Heart left ventricle (tissue), 16 donors: ENCODE measurements at regions not wholly inside any gene's neighbourhood (a gene's known extent, or its start where the extent isn't known, plus 50 kb on each side); places are given as distances from the start of the nearest gene placed in this dataset.

Experiments used
- ATAC-seq, 4 donors: fragments of 200-7000 bp; cut with Tn5 transposase; one replicate each; pipeline ENCODE4 v1.9.1; 2020 to 2022; ENCODE audit warnings: moderate library complexity in 4 of 4, mild to moderate bottlenecking in 3 of 4, moderate number of reproducible peaks in 1 of 4
- DNase-seq, 5 donors: peaks; one replicate each; pipeline ENCODE4 v3.0.0-alpha.2; 2020
- H3K27ac ChIP-seq, 12 donors: fragments of 200-600 bp; sonication (generic) in 4 of 12; one replicate each; pipeline versions ENCODE4 v1.5.0 to v1.8.0; 2016 to 2022; ENCODE audit warnings: mild to moderate bottlenecking in 2 of 12
- H3K27me3 ChIP-seq, 9 donors: fragments of 200-600 bp; sonication (generic) in 2 of 9; one replicate each; pipeline versions ENCODE4 v1.5.1 to v1.8.0; 2016 to 2022; ENCODE audit warnings: mild to moderate bottlenecking in 3 of 9
- H3K36me3 ChIP-seq, 9 donors: fragments of 200-600 bp; sonication (generic) in 2 of 9; one replicate each; pipeline versions ENCODE4 v1.5.0 to v1.8.0; 2018 to 2022; ENCODE audit warnings: mild to moderate bottlenecking in 2 of 9
- H3K4me1 ChIP-seq, 12 donors: fragments of 200-600 bp; sonication (generic) in 4 of 12; one replicate each; pipeline versions ENCODE4 v1.5.0 to v1.8.0; 2016 to 2022; ENCODE audit warnings: mild to moderate bottlenecking in 3 of 12
- H3K4me3 ChIP-seq, 12 donors: fragments of 200-600 bp; sonication (generic) in 4 of 12; one replicate each; pipeline versions ENCODE4 v1.5.0 to v1.8.0; 2017 to 2022; ENCODE audit warnings: mild to moderate bottlenecking in 9 of 12, moderate library complexity in 4 of 12
- H3K9me3 ChIP-seq, 12 donors: fragments of 200-600 bp; sonication (generic) in 4 of 12; one replicate each; pipeline versions ENCODE4 v1.5.0 to v1.8.0; 2016 to 2022; ENCODE audit warnings: mild to moderate bottlenecking in 1 of 12
- POLR2A ChIP-seq, 2 donors: fragments of 450-650 bp; IDR thresholded peaks; one replicate each; pipeline ENCODE4 v1.6.1; 2017; ENCODE audit warnings: antibody characterized with exemption in 2 of 2, mild to moderate bottlenecking in 2 of 2, moderate library complexity in 2 of 2
- WGBS, 4 donors: extraction: QIAGEN DNeasy Blood & Tissue Kit in 2 of 4; methylation state at CpG; one replicate each; pipeline versions ENCODE4 v1.1.5 to v1.1.7; 2013 to 2018; 5-methylcytosine and 5-hydroxymethylcytosine counted together
- intact Hi-C, 10 donors: fragments of 100-400 bp; cut with DNase I; formaldehyde crosslinking; loops; one replicate each; pipeline versions ENCODE4 v1.11.1 to v1.14.2; 2022
- TF ChIP-seq, protein P1 (sequence below), 12 donors: fragments of 200-600 bp; sonication (generic) in 4 of 12; IDR thresholded peaks; one replicate each; pipeline versions ENCODE4 v1.5.0 to v1.8.0; 2018 to 2022; ENCODE audit warnings: antibody characterized with exemption in 12 of 12, mild to moderate bottlenecking in 5 of 12
- donor health status: ischemic (EF 13 %, LVEDD 7.1; RV severe dilation, severe dysfunction).
- donor health status: healthy with polysubstance abuse.
- donor health status: DM: no; HTN: yes; CAD: no.
- donor health status: DM: no; HTN: no; CAD: no.
- donor health status: ischemic (EF 25% LVEDD 6.9; RV normal size, moderate dysfunction).
- donor health status: ischemic (EF 25% LVEDD 5.7; RV mildly dilated, moderate dysfunction).
- donor health status: healthy.
- donor health status: DM: yes; HTN: yes; CAD: no.
- donor health status: ischemic (EF 35%, LVEDD 5.7; RV mildly dilated, moderate dysfunction).
- donor health status: nonischemic (EF 11% LVEDD 7.7; RV severe dilation, severe dysfunction).
- donor health status: DM: yes; HTN: yes; CAD: no.
- donor health status: PGD.
- donor health status: ischemic (EF 29% LVEDD 5.4; RV normal size, mild dysfunction).
- donor health status: nonischemic (EF 23%, LVEDD 6.1; RV moderate dilation, normal function).

DNA sequence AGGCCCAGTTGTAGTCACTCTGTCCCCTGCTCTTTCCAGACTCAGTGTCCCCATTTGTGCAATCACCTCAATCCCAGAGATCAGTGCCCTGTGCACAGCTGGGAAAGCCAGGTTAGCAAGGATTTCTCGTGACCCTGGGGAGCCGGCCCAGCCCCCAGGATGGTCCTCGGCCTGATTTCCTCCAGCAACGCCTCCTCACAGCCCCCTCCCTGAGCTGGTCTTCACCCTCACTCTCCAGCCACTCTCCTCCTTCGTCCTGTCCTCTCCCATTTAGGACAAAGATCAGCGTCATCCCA is 194.8 kb upstream of the C14orf180 start:
- TF ChIP-seq POLR2A (IDR thresholded peaks at IDR 0.05): no peak
- TF ChIP-seq, protein P1, sequence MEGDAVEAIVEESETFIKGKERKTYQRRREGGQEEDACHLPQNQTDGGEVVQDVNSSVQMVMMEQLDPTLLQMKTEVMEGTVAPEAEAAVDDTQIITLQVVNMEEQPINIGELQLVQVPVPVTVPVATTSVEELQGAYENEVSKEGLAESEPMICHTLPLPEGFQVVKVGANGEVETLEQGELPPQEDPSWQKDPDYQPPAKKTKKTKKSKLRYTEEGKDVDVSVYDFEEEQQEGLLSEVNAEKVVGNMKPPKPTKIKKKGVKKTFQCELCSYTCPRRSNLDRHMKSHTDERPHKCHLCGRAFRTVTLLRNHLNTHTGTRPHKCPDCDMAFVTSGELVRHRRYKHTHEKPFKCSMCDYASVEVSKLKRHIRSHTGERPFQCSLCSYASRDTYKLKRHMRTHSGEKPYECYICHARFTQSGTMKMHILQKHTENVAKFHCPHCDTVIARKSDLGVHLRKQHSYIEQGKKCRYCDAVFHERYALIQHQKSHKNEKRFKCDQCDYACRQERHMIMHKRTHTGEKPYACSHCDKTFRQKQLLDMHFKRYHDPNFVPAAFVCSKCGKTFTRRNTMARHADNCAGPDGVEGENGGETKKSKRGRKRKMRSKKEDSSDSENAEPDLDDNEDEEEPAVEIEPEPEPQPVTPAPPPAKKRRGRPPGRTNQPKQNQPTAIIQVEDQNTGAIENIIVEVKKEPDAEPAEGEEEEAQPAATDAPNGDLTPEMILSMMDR (IDR thresholded peaks at IDR 0.05): no peak
- no peak overlapping the region for H3K27ac ChIP-seq
- no peak overlapping the region for H3K4me3 ChIP-seq
- H3K27me3 ChIP-seq: peaks cover 0 to 14% (median 0%) of the 10 kb centered on the region in 9 donors
- ATAC-seq (no peak), DNase-seq (peak in 2 of 5 donors; percentile 18 to 33)
- H3K36me3 ChIP-seq: no peaks in the 10 kb centered on the region
- H3K4me1 ChIP-seq: peaks cover 0 to 12% (median 4%) of the 10 kb centered on the region in 12 donors
- intact Hi-C loops: no loop called here
- peaks cover 0 to 23% (median 9%) of the 10 kb centered on the region in 12 donors for H3K9me3 ChIP-seq
- WGBS, 4 donors: 88 to 97% (median 92%) methylated on average over 6 of the region's 6 CpGs

DNA sequence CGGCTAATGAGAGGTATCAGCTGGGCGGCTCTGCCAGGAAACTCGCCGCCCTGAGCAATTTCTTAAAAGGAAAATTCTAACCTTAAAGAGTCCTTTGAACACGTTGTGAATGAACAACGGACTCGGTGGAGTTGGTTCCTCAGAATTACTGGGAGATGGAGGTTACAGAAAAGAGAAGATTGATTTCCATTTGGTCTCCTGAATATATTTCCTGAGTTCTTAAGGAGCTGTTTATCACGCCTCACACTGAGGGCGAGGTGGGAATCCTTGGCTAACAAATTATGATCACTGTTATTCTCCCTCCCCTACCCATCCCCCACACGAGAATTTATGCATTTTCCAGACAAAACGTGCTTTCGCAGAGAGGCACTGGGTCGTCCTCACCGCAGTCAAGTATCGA is 194.5 kb upstream of the C14orf180 start:
- Histone ChIP-seq H3K27me3 (peaks cover 0 to 14% (median 0%) of the 10 kb centered on the region in 9 donors), H3K27ac (no peak overlapping the region), H3K9me3 (peaks cover 0 to 19% (median 9%) of the 10 kb centered on the region in 12 donors), H3K4me1 (peaks cover 0 to 12% (median 5%) of the 10 kb centered on the region in 12 donors), H3K4me3 (no peak overlapping the region), H3K36me3 (no peaks in the 10 kb centered on the region)
- TF ChIP-seq POLR2A (IDR thresholded peaks at IDR 0.05): no peak
- TF ChIP-seq, protein P1 (IDR thresholded peaks at IDR 0.05): no peak
- ATAC-seq (no peak), DNase-seq (no peak)
- intact Hi-C loops: no loop called here
- WGBS, 4 donors: 87 to 93% (median 89%) methylated on average over 15 of the region's 15 CpGs

DNA sequence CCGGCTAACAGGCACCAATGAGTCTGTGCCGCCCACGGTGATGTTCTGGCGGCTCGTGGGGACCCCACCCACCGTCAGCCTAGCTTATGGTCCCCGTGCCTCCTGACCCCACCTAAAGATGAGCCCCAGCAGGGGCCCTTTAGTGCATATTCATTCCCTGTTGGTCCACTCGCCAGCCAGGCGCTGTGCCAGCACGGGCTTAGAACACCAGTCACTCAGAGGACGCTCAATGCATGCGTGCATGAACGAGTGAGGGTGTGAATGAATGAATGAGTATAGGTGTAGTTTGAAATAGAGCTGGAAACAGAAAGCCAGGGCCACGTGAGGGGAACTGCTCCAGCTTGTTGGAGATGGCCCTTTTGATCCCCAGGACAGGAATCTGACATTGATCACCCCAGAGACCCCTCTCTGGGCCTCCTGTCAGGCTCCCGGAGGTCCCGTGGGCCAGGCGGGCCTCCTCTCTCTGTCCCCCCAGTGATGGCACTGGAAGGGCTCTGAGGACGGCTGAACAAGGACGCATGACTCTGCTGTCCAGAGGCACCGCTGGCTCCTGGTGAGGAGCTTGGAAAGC is 193.9 kb upstream of the C14orf180 start:
- intact Hi-C loops: no loop called here
- H3K4me1 ChIP-seq: peaks cover 0 to 12% (median 5%) of the 10 kb centered on the region in 12 donors
- H3K36me3 ChIP-seq: no peaks in the 10 kb centered on the region
- TF ChIP-seq, protein P1 (IDR thresholded peaks at IDR 0.05): no peak
- no peak for TF ChIP-seq POLR2A (IDR thresholded peaks at IDR 0.05)
- no peak overlapping the region for H3K27ac ChIP-seq
- no peak for ATAC-seq
- peaks cover 0 to 14% (median 0%) of the 10 kb centered on the region in 9 donors for H3K27me3 ChIP-seq
- peak in 3 of 5 donors; percentile 8 to 44 (median 13) for DNase-seq
- no peak overlapping the region for H3K4me3 ChIP-seq
- 88 to 90% (median 89%) methylated on average over 20 of the region's 20 CpGs for WGBS, 4 donors
- peaks cover 0 to 14% (median 7%) of the 10 kb centered on the region in 12 donors for H3K9me3 ChIP-seq

DNA sequence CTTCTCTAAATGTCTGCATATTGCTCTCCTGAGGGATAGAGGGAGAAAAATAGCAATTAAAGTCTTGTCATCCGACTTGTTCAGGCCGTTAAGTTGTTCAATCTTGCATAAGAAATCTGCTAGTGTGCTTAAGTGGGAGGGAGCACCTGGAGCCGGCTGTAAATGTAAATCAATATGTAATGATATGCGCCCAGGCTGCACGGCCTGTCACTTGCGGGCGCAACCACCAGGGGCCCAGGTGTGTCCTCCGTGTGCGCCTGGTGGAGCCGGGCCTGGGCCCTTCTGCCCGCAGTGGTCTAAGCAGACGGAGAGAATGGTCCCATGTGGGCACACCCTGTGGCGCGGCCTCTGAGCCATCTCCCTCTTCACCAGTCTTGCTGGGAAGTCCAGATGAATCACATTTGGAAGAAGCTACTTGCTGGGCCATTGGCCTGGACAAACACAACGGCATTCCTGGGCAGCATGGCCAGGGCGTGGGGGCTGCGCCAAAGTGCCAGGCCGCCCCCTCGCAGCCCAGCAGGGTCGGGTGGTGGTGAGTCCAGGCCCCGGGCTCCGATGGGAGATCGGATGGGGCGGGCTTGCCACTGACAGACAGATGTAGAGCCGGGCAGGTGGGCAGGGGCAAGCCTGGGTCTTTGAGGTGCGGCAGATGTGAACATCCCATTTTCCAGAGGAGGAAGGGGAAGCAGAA is 193.3 kb upstream of the C14orf180 start:
- intact Hi-C loops: no loop called here
- Histone ChIP-seq H3K27ac (no peak overlapping the region), H3K4me3 (no peak overlapping the region), H3K9me3 (peaks cover 0 to 7% (median under 1%) of the 10 kb centered on the region in 12 donors), H3K36me3 (no peaks in the 10 kb centered on the region), H3K4me1 (peaks cover 0 to 12% (median 5%) of the 10 kb centered on the region in 12 donors), H3K27me3 (peaks cover 0 to 14% (median 0%) of the 10 kb centered on the region in 9 donors)
- DNase-seq (peak in 2 of 5 donors; percentile 14 to 17), ATAC-seq (no peak)
- 94% methylated on average over 20 to 26 of the region's 26 CpGs for WGBS, 4 donors
- no peak for TF ChIP-seq POLR2A (IDR thresholded peaks at IDR 0.05)
- TF ChIP-seq, protein P1 (IDR thresholded peaks at IDR 0.05): no peak
